ENCODE measurements at regions not wholly inside any gene's neighbourhood (a gene's known extent, or its start where the extent isn't known, plus 50 kb on each side); places are given as distances from the start of the nearest gene placed in this dataset.

- H4K20me1 ChIP-seq (ENCODE audit: insufficient read depth), result no peaks in the 10 kb centered on the region
- BruUV-seq (replicated peaks), result no TSS peak
- no peaks in the 10 kb centered on the region for H3K9me2 ChIP-seq (ENCODE audit: insufficient read depth)
- H3K9ac ChIP-seq (ENCODE audit: low read length), result no peak overlapping the region
- H3K9me3 ChIP-seq (ENCODE audit: control insufficient read depth in 1 of 2, insufficient read depth in 1 of 2, low read depth in 1 of 2, low read length in 2 of 2), result peaks cover 6 to 7% of the 10 kb centered on the region in 2 experiments; a peak in 2 of 4 replicates
- H2AFZ ChIP-seq (ENCODE audit: low read depth, low read length, poor library complexity, severe bottlenecking), result no peak overlapping the region
- DNase-seq (ENCODE audit: low read depth, low spot score) (no peak), ATAC-seq (no peak)
- intact Hi-C loops (cut with micrococcal nuclease), result no loop called here
- ChIA-PET CTCF (no interaction called here), RAD21 (ENCODE audit: low non-redundant PET in 1 of 2, low total read pairs in 2 of 2, uncharacterized antibody in 2 of 2, unreplicated experiment in 2 of 2) (no interaction called here), POLR2A (no interaction called here)
- no peak overlapping the region for H3K4me2 ChIP-seq (ENCODE audit: low read length)
- H3K36me3 ChIP-seq (ENCODE audit: control insufficient read depth in 1 of 2, insufficient read depth in 2 of 2, low read length in 2 of 2), result no peaks in the 10 kb centered on the region
- H3K27ac ChIP-seq (ENCODE audit: low read depth, low read length), result no peak overlapping the region
- no peak overlapping the region for H3K4me3 ChIP-seq (replicated peaks in 1 of 2; ENCODE audit: low read depth in 1 of 2, low read length in 2 of 2)
- H3K79me2 ChIP-seq (ENCODE audit: insufficient read depth, low read length), result no peaks in the 10 kb centered on the region
- no peaks in the 10 kb centered on the region for H3K27me3 ChIP-seq (ENCODE audit: insufficient read depth, low read length)
- TF ChIP-seq ELF1 (IDR thresholded peaks at IDR 0.05; ENCODE audit: borderline replicate concordance, low read depth) (no peak), SIN3A (IDR thresholded peaks at IDR 0.05; ENCODE audit: low read depth) (no peak), SP1 (IDR thresholded peaks at IDR 0.05; ENCODE audit: low read depth) (no peak), ZNF274 (IDR thresholded peaks at IDR 0.05; ENCODE audit: low read depth, low read length) (no peak), EGR1 (IDR thresholded peaks at IDR 0.05; ENCODE audit: low read depth) (no peak), ZBTB33 (IDR thresholded peaks at IDR 0.05; ENCODE audit: extremely low read depth, insufficient replicate concordance, low read length) (no peak), CBX3 (IDR thresholded peaks at IDR 0.05; ENCODE audit: low read depth) (no peak), EZH2 (IDR thresholded peaks at IDR 0.05) (no peak), TCF7L2 (IDR thresholded peaks at IDR 0.05; ENCODE audit: borderline replicate concordance, extremely low read depth, insufficient read depth, insufficient read length) (no peak), POLR2AphosphoS5 (IDR thresholded peaks at IDR 0.05; ENCODE audit: low read depth, low read length) (no peak), CTCF (IDR thresholded peaks at IDR 0.05 in 2 of 3, conservative IDR thresholded peaks at IDR 0.05 in 1 of 3; ENCODE audit: borderline replicate concordance in 1 of 3, insufficient read depth in 1 of 3, low read depth in 2 of 3, low read length in 2 of 3) (no peak), YY1 (IDR thresholded peaks at IDR 0.05; ENCODE audit: extremely low read depth, insufficient replicate concordance, low read depth, low read length) (no peak), JUND (IDR thresholded peaks at IDR 0.05) (no peak), FOSL1 (IDR thresholded peaks at IDR 0.05; ENCODE audit: low read depth) (no peak), EZH2phosphoT487 (IDR thresholded peaks at IDR 0.05; ENCODE audit: borderline replicate concordance) (no peak), RAD21 (IDR thresholded peaks at IDR 0.05; ENCODE audit: low read depth) (no peak)
- H3K4me1 ChIP-seq (ENCODE audit: control insufficient read depth in 1 of 2, insufficient read depth in 2 of 2, low read length in 2 of 2), result no peaks in the 10 kb centered on the region
Measured at GRCh38 chr2:22494156-22494555, 890.8 kb upstream of the KLHL29 start.
